ENCODE measurements at regions not wholly inside any gene's neighbourhood (a gene's known extent, or its start where the extent isn't known, plus 50 kb on each side); places are given as distances from the start of the nearest gene placed in this dataset.

GRCh38 chr9:129561594-129562281, 59.2 kb downstream of the C9orf50 start:
- H3K9me3 ChIP-seq: no peaks in the 10 kb centered on the region
- intact Hi-C loops (cut with DNase I): no loop called here
- H3K4me3 ChIP-seq: no peak overlapping the region
- TF ChIP-seq CTCF (IDR thresholded peaks at IDR 0.05) (no peak), POLR2AphosphoS5 (IDR thresholded peaks at IDR 0.05) (no peak), EP300 (IDR thresholded peaks at IDR 0.05) (no peak), POLR2A (IDR thresholded peaks at IDR 0.05) (no peak)
- 61 to 70% methylated on average over 28 of the region's 28 CpGs for WGBS, 2 donors
- peaks cover 0 to 12% (median 11%) of the 10 kb centered on the region in 4 donors for H3K4me1 ChIP-seq
- peak overlapping the region in 3 of 4 donors; percentile 21 to 41 (median 38) for H3K27ac ChIP-seq
- DNase-seq: peak; percentile 81
- no peaks in the 10 kb centered on the region for H3K36me3 ChIP-seq
- H3K27me3 ChIP-seq: no peaks in the 10 kb centered on the region

GRCh38 chr9:129560881-129561306, 60.0 kb downstream of the C9orf50 start:
- Histone ChIP-seq H3K27ac (no peak overlapping the region), H3K27me3 (no peaks in the 10 kb centered on the region), H3K4me1 (peaks cover 0 to 12% (median 11%) of the 10 kb centered on the region in 4 donors), H3K9me3 (no peaks in the 10 kb centered on the region), H3K4me3 (no peak overlapping the region), H3K36me3 (no peaks in the 10 kb centered on the region)
- intact Hi-C loops (cut with DNase I): no loop called here
- no peak for DNase-seq
- WGBS, 2 donors: 90 to 91% methylated on average over 13 of the region's 13 CpGs
- TF ChIP-seq POLR2A (IDR thresholded peaks at IDR 0.05) (no peak), POLR2AphosphoS5 (IDR thresholded peaks at IDR 0.05) (no peak), CTCF (IDR thresholded peaks at IDR 0.05) (no peak), EP300 (IDR thresholded peaks at IDR 0.05) (no peak)

GRCh38 chr9:129559506-129559881, 61.4 kb downstream of the C9orf50 start:
- H3K27me3 ChIP-seq: no peaks in the 10 kb centered on the region
- DNase-seq: no peak
- H3K27ac ChIP-seq: no peak overlapping the region
- H3K9me3 ChIP-seq: no peaks in the 10 kb centered on the region
- H3K36me3 ChIP-seq: no peaks in the 10 kb centered on the region
- WGBS, 2 donors: 97% methylated on average over 4 of the region's 4 CpGs
- intact Hi-C loops (cut with DNase I): no loop called here
- TF ChIP-seq POLR2AphosphoS5 (IDR thresholded peaks at IDR 0.05) (no peak), POLR2A (IDR thresholded peaks at IDR 0.05) (no peak), EP300 (IDR thresholded peaks at IDR 0.05) (no peak), CTCF (IDR thresholded peaks at IDR 0.05) (no peak)
- no peak overlapping the region for H3K4me3 ChIP-seq
- peaks cover 0 to 14% (median 12%) of the 10 kb centered on the region in 4 donors for H3K4me1 ChIP-seq

- 65 to 66% methylated on average over 21 of the region's 21 CpGs for WGBS, 2 donors
- no peak for DNase-seq
- Histone ChIP-seq H3K4me3 (no peak overlapping the region), H3K9me3 (no peaks in the 10 kb centered on the region), H3K4me1 (peaks cover 0 to 14% (median 12%) of the 10 kb centered on the region in 4 donors), H3K27ac (no peak overlapping the region), H3K36me3 (no peaks in the 10 kb centered on the region), H3K27me3 (no peaks in the 10 kb centered on the region)
- no peak for TF ChIP-seq EP300 (IDR thresholded peaks at IDR 0.05)
- TF ChIP-seq POLR2AphosphoS5 (IDR thresholded peaks at IDR 0.05): no peak
- no peak for TF ChIP-seq POLR2A (IDR thresholded peaks at IDR 0.05)
- no peak for TF ChIP-seq CTCF (IDR thresholded peaks at IDR 0.05)
- intact Hi-C loops (cut with DNase I): no loop called here
Observed at GRCh38 chr9:129558551-129559505, 62.1 kb downstream of the C9orf50 start.
